AML-193 (cell line): ENCODE measurements at regions not wholly inside any gene's neighbourhood (a gene's known extent, or its start where the extent isn't known, plus 50 kb on each side); places are given as distances from the start of the nearest gene placed in this dataset.

Experiments used
- DNase-seq, 2 experiments: peaks; one replicate each; lab custom pipeline; 2025; lab: John Stamatoyannopoulos, UW

DNA sequence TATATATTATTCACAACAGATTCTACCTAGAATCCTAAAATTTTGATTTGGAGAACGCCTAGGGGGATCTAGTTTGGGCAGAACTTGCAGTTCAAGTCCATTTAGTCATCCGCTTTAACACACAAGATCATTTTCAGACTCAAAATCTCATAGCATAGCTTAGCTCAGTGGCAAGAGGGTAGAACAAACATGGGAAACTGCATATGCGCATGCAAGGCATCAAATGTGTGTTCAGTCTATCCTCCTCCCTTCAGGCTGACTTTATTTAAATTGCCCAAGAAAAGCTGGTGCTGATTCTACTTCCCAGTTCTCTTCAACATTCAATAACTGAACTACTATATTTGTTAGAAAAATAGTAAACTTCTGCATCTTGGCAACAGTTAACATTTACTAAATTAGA, 79.6 kb upstream of the NRXN1 start:
- no peak for DNase-seq

DNA sequence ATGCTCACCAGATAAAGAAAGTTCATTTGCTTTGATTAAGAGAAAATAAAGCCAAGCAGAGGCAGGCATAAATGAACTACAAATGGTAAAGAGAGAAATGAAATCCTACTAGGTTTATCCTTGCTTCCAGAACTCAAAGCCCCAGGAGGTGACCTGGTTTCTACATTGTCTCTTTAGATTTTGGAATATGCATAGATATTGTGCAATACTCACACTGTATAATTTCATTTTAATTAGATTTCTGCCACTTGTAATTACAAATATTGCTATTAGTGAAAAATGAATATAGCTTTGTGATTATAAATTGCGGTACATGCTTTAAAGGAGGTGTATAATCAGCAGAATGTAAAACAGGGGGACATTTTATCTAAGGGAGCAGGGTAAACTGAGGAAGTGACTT, 76.9 kb upstream of the NRXN1 start:
- no peak for DNase-seq

DNA sequence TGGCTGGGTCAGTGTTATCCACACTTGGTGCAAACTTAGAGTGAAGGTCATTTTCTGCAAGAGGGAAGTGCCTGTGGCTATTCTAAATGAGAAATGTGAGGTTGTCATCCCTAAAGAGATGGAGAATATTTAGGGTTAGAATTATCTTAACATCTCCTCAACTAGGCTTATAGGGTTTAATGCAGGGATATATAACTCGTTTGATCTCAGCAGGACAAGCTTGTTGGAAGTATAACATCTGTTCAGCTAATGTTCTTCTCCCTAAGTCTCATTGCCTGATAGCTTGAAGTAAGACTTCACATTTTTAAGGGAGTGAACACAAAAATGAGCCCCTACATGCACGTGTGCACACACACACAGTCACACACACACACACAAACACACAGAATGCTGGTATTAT, 75.9 kb upstream of the NRXN1 start:
- DNase-seq, result no peak

DNA sequence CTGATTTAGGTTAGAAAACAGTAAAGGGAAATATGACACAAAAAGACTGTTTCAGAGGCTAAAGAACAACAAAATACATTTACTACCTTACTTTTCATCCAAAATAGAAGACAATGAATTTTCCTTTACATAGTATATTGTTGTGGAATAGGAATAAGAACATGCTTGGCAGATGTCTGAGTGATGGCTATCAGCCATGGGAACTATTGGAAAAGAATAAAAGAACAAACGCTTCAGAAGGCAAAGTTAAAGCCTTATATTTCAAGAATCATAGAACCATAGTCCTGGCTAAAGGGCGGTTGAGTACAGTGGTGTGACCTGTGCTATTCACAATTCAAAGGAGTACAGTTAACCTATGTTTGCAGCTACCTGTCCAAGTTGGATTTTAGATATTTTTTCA, 73.9 kb upstream of the NRXN1 start:
- no peak for DNase-seq

DNA sequence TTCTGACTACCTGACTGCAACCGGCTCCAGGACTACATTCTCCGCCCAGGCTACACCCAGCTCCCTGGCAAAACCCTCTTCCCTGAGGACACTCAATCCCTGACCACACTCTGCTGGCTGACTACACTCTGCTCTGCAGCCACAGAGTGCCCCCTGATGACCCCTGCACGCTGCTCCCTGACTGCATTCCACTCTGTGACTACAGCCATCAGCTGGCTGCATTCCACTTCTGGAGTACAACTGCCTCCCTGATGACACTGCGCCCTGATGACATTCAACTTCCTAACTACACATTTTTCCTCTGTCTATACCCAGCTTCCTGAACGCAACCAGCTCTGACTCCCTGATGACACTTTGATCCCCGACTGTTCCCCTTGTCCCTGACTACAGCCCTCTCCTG, 71.3 kb upstream of the NRXN1 start:
- DNase-seq, result no peak

DNA sequence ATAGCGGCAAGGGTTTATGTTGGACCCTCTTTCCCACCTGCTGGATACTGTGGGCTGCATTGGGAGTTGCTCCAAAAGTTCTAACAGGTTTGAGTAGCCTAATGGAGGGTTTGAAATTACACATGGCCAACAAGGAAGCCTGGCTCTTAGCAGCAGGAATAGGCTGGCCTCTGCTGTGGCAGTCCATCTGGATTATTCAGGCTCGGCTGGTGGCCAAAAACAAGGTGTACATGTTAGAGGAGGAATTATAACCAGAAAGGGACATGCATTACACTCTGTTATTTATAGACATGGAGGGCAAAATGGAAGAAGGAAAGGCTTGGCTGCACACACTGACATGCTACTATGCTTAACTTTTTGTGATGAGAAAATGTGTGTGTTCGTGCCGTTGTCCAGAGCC, 61.1 kb upstream of the NRXN1 start:
- DNase-seq, result no peak

DNA sequence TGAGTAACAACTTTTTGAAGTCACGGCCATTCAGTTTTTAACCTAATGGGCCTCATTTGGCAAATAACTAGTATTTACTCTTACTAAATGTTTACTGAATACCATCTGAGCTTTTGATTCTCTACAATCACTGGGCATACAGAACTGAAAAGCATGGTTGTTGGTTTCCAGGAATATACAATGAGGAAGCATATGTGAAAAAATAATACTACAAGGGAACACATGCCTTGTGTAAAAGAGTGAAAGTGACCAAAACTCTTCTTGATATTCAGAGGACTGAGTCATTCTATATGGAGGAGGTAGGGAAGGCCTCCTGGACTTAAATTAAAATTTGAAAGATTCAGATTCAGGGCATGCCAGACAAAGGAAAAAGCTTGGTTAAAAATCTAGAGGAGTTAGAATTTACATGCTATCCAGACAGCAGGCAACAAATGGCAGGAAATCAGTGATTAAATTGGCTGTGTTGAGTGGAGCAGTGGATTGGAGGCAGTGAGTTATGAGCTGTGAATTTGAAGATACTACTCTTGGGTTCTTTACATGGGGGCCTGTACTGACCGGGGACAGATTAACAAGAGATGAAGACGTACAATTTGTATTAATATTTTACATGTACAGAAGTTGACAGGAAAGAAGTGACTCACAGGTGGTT, 53.6 kb upstream of the NRXN1 start:
- no peak for DNase-seq

DNA sequence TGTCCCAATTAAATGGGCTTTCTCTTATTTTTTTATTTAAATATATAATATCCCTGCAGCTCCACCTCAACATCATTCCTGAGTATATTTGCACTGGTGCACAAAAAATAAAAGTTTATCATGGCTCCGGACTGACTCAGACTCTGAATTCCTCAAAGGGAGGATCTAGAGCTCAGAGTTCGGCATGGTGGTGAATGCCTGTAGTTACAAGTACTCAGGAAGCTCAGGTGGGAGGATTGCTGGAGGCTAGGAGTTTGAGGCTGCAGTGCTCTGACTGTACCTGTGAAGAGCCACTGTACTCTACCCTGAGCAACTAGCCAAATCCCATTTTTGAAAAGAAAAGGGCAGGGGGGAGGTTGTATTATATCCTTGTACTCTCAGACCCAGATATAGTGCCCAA, 52.8 kb upstream of the NRXN1 start:
- no peak for DNase-seq
